HEK293T (cell line): ENCODE measurements at regions not wholly inside any gene's neighbourhood (a gene's known extent, or its start where the extent isn't known, plus 50 kb on each side); places are given as distances from the start of the nearest gene placed in this dataset.

Experiments used
- BHLHE40 ChIP-seq: fragments of 450-650 bp; IDR thresholded peaks from 2 replicates; pipeline ENCODE4 v1.6.1; 2016; ENCODE audit warnings: mild to moderate bottlenecking, moderate library complexity, borderline replicate concordance
- CTBP1 ChIP-seq: fragments of 450-650 bp; IDR thresholded peaks from 2 replicates; pipeline ENCODE4 v1.6.1; 2016; ENCODE audit warnings: borderline replicate concordance
- FOXK2 ChIP-seq: fragments of 450-650 bp; IDR thresholded peaks from 2 replicates; pipeline ENCODE4 v1.6.1; 2016; ENCODE audit warnings: mild to moderate bottlenecking
- FOXM1 ChIP-seq: fragments of 450-650 bp; IDR thresholded peaks from 2 replicates; pipeline ENCODE4 v1.6.1; 2017; ENCODE audit warnings: mild to moderate bottlenecking, borderline replicate concordance
- LEF1 ChIP-seq: fragments of 450-650 bp; IDR thresholded peaks from 2 replicates; pipeline ENCODE4 v1.6.1; 2017; ENCODE audit warnings: mild to moderate bottlenecking, borderline replicate concordance
- NFRKB ChIP-seq: fragments of 450-650 bp; IDR thresholded peaks from 2 replicates; pipeline ENCODE4 v1.6.1; 2016; ENCODE audit warnings: mild to moderate bottlenecking, moderate library complexity
- PKNOX1 ChIP-seq: fragments of 450-650 bp; IDR thresholded peaks from 2 replicates; pipeline ENCODE4 v1.6.1; 2016
- SP1 ChIP-seq: fragments of 450-650 bp; IDR thresholded peaks from 2 replicates; pipeline ENCODE4 v1.6.1; 2017
- TARDBP ChIP-seq: fragments of 450-650 bp; IDR thresholded peaks from 2 replicates; pipeline ENCODE4 v1.6.1; 2016
- ZNF384 ChIP-seq: fragments of 450-650 bp; IDR thresholded peaks from 2 replicates; pipeline ENCODE4 v1.6.1; 2016

- TF ChIP-seq ZNF384, result no peak
- TF ChIP-seq SP1, result no peak
- no peak for TF ChIP-seq CTBP1
- no peak for TF ChIP-seq PKNOX1
- TF ChIP-seq NFRKB, result no peak
- no peak for TF ChIP-seq LEF1
- TF ChIP-seq BHLHE40, result no peak
- no peak for TF ChIP-seq FOXM1
- no peak for TF ChIP-seq FOXK2
- TF ChIP-seq TARDBP, result no peak
Measured at GRCh38 chr2:239781454-239781853, 243.7 kb downstream of the NDUFA10 start.
